HepG2 (cell line): ENCODE measurements at regions not wholly inside any gene's neighbourhood (a gene's known extent, or its start where the extent isn't known, plus 50 kb on each side); places are given as distances from the start of the nearest gene placed in this dataset.
"Not testable (repeated sequence)": the region's sequence is repeated elsewhere in the genome, so short reads cannot be mapped to it uniquely, and the experiment has no call there.

Source experiments
- CEBPB ChIP-seq: IDR thresholded peaks from 2 replicates; pipeline ENCODE4 v1.6.1; 2011; ENCODE audit warnings: low read depth, low read length, improper control_type of control experiment, borderline replicate concordance
- CTCF ChIP-seq: sonication (generic); formaldehyde crosslinking; IDR thresholded peaks from 2 replicates; pipeline ENCODE4 v1.5.0; 2020; ENCODE audit warnings: mild to moderate bottlenecking, missing genetic modification reagents, moderate library complexity
- IRF1 ChIP-seq: sonication (generic); formaldehyde crosslinking; IDR thresholded peaks from 2 replicates; pipeline ENCODE4 v1.4.0; 2020; ENCODE audit warnings: low read depth, mild to moderate bottlenecking, missing genetic modification reagents
- NFIC ChIP-seq: IDR thresholded peaks from 2 replicates; pipeline ENCODE4 v1.6.1; 2012; ENCODE audit warnings: mild to moderate bottlenecking, low read length, inconsistent platforms
- TBP ChIP-seq: sonication (generic); formaldehyde crosslinking; IDR thresholded peaks from 2 replicates; pipeline ENCODE4 v1.5.0; 2020; ENCODE audit warnings: missing genetic modification reagents
- TCF12 ChIP-seq, 2 experiments: fragments of 450-650 bp in 1 of 2; sonication (generic) in 1 of 2; formaldehyde crosslinking in 1 of 2; IDR thresholded peaks; 2 replicates each; pipeline versions ENCODE4 v1.6.1 to v1.8.0; 2017 to 2022; ENCODE audit warnings: antibody characterized with exemption in 1 of 2, mild to moderate bottlenecking in 1 of 2, missing genetic modification reagents in 1 of 2, moderate library complexity in 1 of 2
- ZFY ChIP-seq: sonication (generic); formaldehyde crosslinking; IDR thresholded peaks from 2 replicates; pipeline ENCODE4 v1.4.0; 2020; ENCODE audit warnings: missing genetic modification reagents
- ZNF841 ChIP-seq: sonication (generic); formaldehyde crosslinking; IDR thresholded peaks from 2 replicates; pipeline ENCODE4 v1.8.1; 2023; ENCODE audit warnings: missing genetic modification reagents, borderline replicate concordance
- ZSCAN20 ChIP-seq: sonication (generic); formaldehyde crosslinking; IDR thresholded peaks from 2 replicates; pipeline ENCODE4 v1.4.0; 2020; ENCODE audit warnings: missing genetic modification reagents, mild to moderate bottlenecking, borderline replicate concordance

- not testable (repeated sequence) for TF ChIP-seq CEBPB; IRF1; ZSCAN20 (CRISPR knock-in tag); TCF12 (IDR thresholded peaks at IDR 0.05); TCF12 (CRISPR knock-in tag; IDR thresholded peaks at IDR 0.05); TBP; ZNF841 (CRISPR knock-in tag); ZFY (CRISPR knock-in tag); NFIC; CTCF (CRISPR knock-in tag)
Measured at GRCh38 chr16:33707591-33707934, 248.2 kb downstream of the TP53TG3F start.
